Esophagus muscularis mucosa (tissue), 4 donors: ENCODE measurements at regions not wholly inside any gene's neighbourhood (a gene's known extent, or its start where the extent isn't known, plus 50 kb on each side); places are given as distances from the start of the nearest gene placed in this dataset.

Experiments used
- CTCF ChIP-seq, 3 experiments: fragments of 200-600 bp in 2 of 3; fragments of 450-650 bp in 1 of 3; sonication (generic) in 2 of 3; IDR thresholded peaks; one replicate each; pipeline ENCODE4 v1.5.1; 2017 to 2019; ENCODE audit warnings: antibody characterized with exemption in 3 of 3, mild to moderate bottlenecking in 2 of 3, moderate library complexity in 1 of 3
- EP300 ChIP-seq: sonication (generic); formaldehyde crosslinking; IDR thresholded peaks from one replicate; pipeline ENCODE4 v1.6.1; 2017; ENCODE audit warnings: antibody characterized with exemption
- POLR2A ChIP-seq: fragments of 450-650 bp; IDR thresholded peaks from one replicate; pipeline ENCODE4 v1.6.1; 2017; ENCODE audit warnings: antibody characterized with exemption, moderate library complexity, mild to moderate bottlenecking, low read depth
- POLR2AphosphoS5 ChIP-seq, 2 donors: sonication (generic); formaldehyde crosslinking; IDR thresholded peaks; one replicate each; pipeline ENCODE4 v1.6.1; 2017; ENCODE audit warnings: antibody characterized with exemption in 2 of 2

GRCh38 chr17:27222515-27222914, 71.4 kb upstream of the WSB1 start:
- TF ChIP-seq POLR2AphosphoS5 (IDR thresholded peaks at IDR 0.05): no peak
- no peak for TF ChIP-seq CTCF (IDR thresholded peaks at IDR 0.05)
- no peak for TF ChIP-seq POLR2A
- TF ChIP-seq EP300: no peak
